GM19397 (cell line): ENCODE measurements at regions not wholly inside any gene's neighbourhood (a gene's known extent, or its start where the extent isn't known, plus 50 kb on each side); places are given as distances from the start of the nearest gene placed in this dataset.

Experiments used
- ATAC-seq: cut with Tn5 transposase; IDR thresholded peaks from one replicate; pipeline ENCODE4 v1.9.1; 2021; ENCODE audit warnings: mild to moderate bottlenecking, moderate library complexity; ENCODE audit not compliant: unreplicated experiment

DNA sequence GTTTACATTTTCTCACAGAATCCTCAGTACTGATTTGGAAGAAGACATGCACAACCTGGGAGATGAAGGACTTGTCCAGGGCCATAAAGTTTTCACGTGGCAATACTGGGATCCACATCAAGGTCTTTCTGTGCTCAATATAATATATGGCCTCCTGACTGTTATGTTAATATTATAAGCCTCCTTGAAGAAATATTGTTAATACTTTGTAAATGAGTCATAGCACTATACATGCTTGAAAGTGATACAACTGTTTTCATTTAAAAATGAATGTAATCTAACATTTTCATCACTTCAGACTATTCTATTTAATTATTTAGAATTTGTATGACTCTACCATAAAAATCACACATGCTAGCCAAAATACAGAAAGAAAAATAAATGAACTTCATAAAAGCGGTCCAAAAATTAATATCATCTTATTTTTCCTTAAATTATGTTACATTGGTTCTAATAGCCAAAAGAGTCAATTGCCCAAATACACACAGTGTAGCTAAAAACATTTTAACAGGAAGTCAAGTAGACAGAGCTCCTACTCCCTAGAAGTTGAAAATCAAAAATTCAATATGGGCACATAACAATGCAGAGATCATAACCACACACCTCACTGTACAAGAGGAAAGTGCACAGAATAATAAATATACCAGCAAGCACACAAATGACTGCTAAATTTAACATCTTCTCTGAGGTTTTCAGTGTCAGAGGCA lies 188.0 kb upstream of the HDDC2 start:
- no peak for ATAC-seq

DNA sequence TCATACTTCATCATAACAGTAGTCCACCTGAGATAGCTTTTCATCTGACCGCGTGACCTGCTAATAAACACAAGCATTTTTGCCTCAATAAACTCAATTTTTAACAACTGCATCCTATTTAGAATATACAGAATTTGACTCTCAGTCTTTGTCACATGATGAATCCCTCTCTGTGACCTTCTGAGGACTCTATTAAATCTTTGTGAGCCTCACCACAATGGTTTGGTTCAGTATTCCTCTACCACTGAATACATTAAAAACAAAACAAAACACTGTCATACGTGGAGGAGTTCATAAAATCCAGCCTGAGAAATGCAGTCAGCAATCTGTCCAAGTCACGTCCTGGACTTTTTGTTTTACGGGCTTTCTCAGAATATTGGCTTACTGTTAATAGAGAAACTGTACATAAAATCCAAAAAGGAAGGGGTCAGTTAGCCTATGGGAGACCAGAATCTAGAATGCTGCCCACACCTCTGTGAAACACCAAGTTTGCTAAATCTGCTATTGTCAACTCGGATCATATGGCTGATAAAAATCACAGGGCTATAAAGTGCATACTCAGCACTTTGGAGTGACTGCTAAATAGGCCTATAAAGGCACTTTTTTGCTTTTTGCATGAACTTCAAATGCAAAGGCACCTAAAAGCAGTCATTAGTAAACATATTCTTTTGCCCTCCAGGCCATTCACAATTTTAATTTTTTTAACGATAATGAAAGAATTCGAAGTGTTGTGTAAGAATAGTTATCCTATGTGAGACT lies 190.3 kb upstream of the HDDC2 start:
- no peak for ATAC-seq

DNA sequence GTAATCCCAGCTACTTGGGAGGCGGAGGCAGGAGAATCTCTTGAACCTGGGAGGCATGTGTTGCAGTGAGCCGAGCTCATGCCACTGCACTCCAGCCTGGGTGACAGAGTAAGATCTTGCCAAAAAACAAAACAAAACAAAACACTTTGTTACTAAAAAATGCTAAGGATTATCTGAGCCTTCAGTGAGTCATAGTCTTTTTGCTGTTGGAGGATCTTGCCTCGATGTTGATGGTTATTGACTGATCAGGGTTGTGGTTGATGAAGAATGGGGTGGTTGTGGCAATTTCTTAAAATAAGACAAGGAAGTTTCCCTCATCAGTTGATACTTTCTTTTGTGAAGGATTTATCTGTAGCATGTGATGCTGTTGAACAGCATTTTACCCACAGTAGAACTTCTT lies 196.8 kb upstream of the HDDC2 start:
- ATAC-seq: no peak

DNA sequence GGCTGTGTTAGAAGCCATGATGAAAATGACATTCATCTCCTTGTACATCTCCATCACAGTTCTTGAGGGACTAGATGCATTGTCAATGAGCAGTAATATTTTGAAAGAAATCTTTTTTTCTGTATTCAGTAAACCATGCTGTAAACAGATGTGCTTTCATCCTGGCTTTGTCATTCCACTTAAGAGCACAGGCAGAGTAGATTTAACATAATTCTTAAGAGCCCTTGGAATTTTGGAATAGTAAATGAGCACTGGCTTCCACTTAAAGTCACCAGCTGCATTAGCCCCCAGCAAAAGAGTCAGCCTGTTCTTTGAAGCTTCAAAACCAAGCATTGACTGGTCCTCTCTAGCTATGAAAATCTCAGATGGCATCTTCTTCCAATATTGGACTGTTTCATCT lies 197.8 kb upstream of the HDDC2 start:
- ATAC-seq: no peak

DNA sequence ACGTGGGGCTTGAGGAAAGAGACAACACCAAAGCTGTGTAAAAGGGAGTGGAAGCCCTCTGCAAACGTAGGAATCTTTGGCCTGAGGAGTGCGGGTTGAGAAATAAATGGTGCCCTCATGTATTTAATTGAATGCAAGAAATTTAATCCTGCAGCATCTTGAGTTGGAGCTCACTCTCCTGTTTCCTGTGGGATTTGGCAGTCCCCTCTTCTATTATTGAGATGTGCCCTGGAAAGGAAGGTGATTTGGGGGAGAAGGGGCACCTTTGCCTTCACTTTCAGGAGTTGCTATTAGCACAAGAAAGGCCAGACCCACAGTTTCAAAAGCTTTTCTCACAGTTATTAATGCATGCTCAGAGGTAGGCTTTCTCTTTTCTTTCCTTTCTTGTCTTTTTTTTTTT lies 201.4 kb upstream of the HDDC2 start:
- no peak for ATAC-seq

DNA sequence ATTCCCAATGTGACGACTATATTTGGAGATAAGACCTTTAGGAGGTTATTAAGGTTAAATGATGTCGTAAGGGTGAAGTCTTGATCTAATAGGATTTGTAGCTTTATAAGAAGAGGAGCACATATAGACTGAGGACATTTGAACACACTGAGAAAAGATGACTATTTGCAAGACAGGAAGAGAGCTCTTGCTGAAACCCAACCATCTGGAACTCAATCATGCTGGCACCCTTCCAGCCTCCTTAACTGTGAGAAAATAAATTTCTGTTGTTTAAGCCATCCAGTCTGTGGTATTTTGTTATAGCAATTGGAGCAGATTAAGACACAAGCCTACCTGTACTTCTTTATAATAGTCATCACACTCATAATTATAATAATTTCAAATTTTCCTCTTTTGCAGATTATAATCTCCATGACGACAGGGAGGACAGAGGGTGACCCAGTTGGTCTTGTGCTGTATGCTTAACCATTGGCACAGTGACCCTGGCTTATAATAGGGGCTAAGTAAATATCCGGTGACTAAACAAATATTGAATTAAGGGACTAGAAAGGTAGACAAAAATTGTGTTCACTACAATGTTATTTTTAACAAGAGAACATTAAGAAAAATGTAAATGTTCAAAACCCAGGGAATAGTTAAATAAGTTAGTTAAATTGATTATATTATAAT lies 206.4 kb upstream of the HDDC2 start:
- no peak for ATAC-seq

DNA sequence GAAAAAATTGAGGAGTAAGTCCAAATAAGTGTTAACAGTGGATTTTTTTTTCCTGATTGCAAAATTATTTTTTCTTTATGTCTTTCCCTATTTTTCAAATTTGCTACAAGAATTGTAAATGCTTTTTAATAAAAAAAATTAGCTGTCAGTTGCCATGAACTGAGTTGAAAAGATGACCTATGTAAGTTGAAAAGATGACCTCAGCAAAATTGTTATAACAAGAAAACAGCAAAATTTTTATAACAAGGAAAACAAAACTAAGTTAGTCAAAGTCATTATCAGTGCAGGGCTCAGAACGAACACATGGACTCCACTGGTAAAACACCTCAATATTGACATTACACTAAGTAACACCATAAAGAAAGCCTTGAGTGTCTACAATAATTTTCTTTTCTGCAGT lies 207.0 kb upstream of the HDDC2 start:
- ATAC-seq: no peak

DNA sequence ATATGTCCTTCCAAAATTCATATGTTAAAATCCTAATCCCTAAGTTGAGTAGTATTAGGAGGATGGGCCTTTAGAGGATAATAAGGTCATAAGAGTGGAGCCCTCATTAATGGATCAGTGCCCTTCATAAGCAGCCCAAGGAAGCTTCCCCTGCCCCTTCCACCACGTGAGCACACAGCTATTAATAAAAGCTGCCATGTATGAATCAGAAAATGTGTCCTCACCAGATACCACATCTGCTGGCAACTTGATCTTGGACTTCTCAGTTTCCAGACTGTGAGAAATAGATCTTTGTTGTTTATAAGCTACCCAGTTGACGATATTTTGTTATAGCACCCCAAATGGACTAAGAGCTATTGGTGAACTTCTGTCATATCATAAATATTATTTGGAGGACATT lies 207.7 kb upstream of the HDDC2 start:
- ATAC-seq: no peak

DNA sequence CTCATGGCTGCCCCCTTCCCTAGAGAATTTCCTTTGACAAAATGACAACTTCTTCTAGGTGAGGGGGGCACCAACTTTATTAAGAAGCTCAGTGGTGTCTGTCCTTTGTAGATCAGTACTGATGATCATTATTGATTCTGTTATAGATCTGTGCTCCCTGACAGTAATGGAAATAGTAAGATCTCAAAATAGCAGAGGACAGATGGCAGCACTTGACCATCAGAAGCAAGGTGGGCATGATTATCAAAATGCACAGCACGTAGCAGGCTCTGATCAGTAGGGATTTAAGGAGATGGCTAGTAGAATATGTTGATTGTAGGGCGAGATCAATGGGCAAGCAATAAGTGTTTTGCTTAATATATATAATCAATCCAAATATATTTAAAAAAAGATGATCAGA lies 208.6 kb upstream of the HDDC2 start:
- no peak for ATAC-seq

DNA sequence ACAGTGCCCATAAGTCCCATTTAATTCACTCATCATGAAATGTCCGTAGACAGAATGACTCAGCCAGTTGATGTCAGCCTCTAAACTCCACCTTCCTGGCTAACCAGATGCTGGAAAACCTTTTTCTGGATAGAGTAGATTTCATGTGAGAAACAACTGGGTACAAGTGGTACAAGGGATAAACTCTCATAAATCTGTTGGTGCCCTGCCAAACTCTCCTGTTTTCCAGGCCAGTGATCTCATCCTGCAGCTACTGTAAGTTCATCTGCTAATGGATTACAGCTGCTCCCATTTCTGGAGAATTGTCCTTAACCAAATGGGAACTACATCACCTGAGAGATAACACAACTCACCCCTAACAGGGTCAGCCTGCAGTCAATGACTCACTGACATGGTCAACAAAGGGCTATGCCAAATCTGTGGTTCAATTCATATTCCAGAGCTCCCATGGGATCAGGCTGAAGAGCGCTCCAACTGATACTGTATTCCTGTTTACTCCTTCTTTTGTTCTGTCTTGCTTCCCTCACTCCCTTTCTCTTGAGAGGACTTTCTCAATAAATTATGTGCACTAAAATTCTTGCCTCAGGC lies 210.1 kb upstream of the HDDC2 start:
- ATAC-seq: no peak

DNA sequence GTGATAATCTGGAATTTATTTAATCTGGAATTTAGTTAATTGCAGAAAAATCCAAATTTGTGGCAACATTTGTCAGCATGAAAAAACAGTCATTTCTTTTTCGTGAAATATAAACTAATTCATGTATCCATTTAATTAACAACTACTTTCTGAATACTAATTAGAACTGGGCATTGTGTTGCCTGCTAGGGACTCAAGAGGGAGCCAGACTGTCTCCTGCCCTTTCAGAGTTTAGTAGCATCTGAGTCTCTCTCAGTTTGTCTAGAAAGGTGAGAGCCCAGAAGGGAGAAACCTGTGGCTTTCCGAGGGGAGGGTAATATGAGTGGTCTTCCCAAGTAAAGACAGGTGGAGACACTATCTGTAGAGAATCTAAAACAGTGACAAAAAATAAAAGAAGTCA lies 210.9 kb upstream of the HDDC2 start:
- ATAC-seq: no peak

DNA sequence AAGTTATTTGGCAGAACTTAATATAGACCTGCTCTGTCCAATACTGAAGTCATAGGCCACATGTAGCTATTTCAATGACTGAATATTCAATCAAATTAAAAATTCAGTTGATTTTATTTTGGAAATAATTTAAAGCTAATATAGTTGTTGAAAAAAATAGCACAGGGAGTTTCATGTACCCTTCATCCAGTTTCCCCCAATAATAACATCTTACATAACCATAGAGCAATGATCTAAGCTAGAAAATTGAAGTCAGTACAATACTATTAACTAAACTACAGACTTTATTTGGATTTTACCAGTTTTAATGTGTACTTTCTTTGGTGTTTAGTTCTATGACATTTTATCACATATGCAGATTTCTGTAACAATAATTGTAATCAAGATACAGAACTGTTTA lies 212.2 kb upstream of the HDDC2 start:
- ATAC-seq: no peak

DNA sequence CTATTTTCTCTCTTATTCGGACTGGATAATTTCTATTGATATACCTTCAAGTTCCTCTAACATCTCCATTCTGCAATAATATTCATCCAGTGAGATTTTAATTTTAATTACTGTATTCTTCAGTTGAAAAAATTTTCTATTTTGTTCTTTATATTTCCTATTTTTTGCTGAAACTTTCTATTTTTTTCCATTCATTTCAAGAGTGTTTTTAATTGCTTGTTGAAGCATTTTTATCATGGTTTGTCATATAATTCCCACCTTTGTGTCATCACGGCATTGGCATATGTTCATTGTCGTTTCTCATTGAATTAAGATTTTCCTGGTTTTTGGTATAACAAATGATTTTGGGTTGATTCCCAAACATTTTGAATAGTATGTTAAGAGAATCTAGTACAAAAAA lies 214.9 kb upstream of the HDDC2 start:
- no peak for ATAC-seq

DNA sequence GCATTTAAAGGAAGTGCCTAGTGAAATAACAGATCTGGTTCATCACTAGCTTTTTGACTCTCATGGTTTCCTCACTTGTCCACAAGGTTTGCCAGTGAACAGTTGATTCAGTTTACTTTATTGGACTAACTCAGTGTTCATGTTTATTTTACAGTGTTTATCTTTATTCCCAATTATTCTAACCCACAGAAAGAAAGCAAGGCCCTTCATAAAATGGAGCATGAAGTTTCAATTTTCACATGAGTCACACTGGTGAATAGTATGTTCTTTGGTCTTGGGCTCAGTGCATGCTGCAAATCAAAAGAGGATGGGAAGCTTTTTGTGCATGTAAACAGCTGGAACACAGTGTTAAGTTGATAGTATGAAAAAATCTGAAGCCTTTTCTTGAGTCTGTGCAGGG lies 217.6 kb upstream of the HDDC2 start:
- no peak for ATAC-seq

DNA sequence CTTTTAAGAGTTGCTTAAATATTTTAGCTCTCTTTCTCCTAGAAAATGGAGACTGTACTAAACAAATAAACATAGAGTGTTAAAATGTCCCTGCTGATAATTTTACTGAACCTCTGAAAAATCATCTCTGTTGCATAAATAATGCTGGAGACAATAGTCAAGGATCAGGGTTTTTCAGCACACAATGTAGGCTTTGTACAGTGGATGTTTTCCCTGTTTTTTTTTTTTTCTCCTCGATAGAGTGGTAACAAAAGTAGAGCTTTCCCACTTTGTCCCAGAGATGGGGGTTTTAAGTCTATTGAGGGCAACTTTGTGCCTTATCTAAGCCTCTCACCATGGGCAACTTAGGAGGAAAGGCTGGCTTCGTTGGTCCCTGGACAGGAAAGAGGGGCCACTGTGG lies 222.6 kb upstream of the HDDC2 start:
- no peak for ATAC-seq

DNA sequence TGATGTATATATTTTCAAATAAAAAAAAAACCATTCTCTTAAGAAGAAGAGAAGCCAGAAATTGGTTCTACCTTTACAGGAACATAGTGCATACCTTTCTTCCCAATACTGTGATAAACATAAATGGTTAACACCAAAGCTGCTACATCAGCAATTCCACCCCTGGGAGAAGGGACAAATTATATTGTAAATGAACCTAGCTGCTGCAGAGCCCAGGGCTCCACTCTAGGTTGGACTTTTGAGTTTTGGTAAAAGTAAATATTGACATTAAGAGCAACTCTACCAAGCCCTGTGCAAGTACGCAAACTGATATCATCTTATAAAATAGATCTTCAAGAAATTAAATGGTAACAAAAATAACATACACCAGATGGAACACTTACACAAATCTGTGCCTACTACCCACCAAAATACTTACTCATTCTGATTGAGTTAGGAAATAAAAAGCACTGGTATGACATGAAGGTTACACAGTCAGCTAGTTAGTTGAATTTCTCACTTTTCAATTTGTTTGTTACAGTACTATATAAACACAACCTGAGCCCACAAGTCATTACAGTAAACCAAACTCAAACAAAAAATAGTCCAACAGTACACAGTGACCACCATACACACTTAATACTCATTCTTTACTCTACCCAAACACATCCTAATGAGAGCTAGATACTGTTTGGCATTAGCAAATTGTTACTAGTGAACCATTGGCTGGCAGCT lies 223.3 kb upstream of the HEY2 start:
- ATAC-seq: no peak

DNA sequence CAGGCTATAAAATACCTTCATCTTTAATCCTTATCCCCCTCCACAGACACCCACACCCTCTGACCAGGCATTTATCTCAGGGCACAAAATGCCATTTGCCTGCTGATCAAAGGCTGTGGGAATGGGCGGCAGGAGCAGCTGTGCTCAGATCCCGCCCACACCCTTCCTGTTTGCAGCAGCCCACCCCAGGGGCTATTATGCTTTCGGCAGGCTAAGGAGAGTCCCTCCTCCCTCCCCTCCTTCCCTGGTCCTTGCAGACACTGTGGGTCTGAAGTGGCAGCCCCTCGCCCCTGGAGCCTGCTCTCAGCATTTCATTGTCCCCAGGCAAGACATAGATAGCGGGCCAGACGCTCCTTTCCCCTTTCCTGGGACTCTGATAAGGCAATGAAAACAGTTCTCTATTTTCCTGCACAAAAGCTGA lies 220.8 kb upstream of the HEY2 start:
- ATAC-seq: no peak

DNA sequence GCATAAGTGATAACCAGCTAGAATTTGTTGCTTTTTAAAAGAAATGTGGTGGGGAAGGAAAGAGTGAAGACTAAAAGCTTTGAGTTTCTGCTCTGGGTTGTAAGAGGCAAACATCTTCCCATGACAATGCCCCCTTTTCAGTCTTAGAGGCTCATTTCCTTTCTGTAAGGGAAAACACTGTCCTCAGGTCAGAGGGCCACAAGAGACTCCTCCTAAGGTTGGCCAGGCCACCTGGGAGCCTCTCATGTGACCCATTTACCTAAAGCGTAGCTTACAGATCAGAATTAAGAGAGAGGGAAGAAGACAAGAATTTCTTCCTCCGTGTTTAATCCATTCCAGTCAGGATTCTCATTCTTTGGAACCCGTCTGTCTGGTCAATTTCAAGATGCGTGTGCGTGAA lies 220.4 kb upstream of the HEY2 start:
- ATAC-seq: no peak

DNA sequence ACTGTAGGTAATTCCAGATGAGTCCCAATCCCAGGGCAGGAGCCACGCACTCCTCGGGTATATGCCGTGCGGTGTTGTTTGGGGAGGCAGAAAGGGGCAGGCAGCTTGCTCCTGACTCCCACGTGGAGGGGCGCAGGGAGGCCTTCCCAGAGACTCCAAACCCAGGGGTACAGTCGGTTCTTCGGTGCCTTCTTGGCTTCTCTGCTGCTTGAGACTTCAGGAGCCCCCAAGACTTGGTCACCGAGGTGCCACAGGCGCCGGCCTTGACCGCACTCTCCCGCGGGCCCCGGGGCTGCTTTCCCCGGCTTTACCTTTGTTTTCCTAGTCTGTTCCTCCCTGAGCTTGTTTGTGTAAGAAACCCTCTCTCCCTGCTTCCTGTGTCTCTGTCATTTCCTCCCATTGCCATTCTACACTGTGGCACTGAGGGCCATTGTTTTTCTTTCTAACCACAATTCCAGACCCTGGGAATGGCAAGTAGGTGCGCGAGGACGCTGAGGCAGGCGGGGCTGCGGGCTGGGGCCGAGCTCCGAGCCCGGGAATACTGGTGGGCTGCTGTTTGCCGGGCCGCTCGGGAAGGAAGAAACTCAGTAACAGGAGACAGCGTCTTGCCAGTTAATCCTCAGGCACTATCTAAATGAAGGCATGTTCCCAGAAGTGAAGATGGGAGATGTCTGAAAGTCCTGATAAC lies 215.6 kb upstream of the HEY2 start:
- ATAC-seq: no peak

DNA sequence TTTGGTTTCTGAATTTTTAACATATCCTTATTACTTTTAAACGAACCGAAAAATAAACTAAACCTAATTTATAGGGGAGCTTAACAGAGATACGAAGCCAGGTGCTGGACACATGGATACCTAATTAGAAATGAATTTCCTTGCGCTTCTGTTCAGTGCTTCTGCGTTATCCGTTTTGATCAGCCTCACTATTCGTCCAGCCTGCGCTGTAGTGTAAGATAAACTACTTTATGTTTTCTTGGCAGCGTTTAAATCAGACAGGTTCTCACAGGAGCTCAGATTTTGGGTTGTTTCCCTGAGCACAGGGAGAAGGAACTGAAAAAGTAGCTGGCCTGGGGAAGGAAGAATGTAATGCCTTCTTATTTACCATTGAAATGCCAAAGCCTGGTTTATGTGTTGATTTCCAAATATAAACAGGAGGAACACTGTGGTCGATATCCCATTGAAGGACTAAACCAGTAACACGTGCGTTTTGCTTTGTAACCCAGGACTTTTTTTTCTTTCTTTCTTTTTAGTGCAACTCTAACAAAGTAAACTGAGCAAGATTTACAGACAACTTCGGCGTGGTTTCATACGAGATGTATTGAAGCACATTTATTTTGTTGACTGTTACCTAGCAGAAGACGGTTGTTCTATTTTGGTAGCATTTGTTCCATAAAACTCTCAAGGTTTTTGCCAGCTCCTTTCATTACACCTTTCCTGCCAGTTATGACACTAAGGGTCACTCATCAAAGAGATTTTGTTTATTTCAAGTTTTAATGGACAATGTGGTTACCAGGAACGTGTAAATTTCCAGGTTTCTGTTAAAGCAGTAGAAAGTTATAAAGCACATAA lies 214.8 kb upstream of the HEY2 start:
- no peak for ATAC-seq
